Uterus (tissue), 2 donors: ENCODE measurements at regions not wholly inside any gene's neighbourhood (a gene's known extent, or its start where the extent isn't known, plus 50 kb on each side); places are given as distances from the start of the nearest gene placed in this dataset.

Experiments
- CTCF ChIP-seq, 4 experiments: fragments of 200-600 bp in 2 of 4; fragments of 450-650 bp in 2 of 4; sonication (generic) in 2 of 4; IDR thresholded peaks; one replicate each; pipeline ENCODE4 v1.5.1; 2016 to 2019; ENCODE audit warnings: antibody characterized with exemption in 4 of 4, mild to moderate bottlenecking in 2 of 4, moderate library complexity in 1 of 4
- POLR2A ChIP-seq, 2 donors: fragments of 450-650 bp; IDR thresholded peaks; one replicate each; pipeline ENCODE4 v1.6.1; 2016; ENCODE audit warnings: antibody characterized with exemption in 2 of 2, mild to moderate bottlenecking in 1 of 2, moderate library complexity in 1 of 2

DNA sequence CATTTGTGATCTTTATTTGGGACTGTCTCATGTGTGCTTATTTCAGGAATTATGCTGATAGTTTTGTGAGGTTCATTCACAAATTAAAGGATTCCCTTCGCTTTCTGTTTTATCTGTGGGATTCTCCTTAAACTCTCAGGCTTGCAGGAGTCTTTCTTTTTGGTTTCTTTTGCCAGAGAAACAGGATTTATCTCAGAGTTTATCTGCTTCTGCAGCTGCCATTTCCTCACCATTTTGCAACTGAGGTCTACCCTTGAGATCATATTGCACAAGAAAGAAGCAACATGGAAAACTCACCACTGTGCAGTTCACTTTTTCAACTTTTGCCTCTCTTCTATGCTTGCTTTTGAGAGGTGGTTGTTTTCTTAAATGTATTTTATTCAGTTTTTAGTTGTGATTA is 201.0 kb downstream of the PRL start:
- no peak for TF ChIP-seq CTCF (IDR thresholded peaks at IDR 0.05)
- no peak for TF ChIP-seq POLR2A (IDR thresholded peaks at IDR 0.05)
